Naive thymus-derived CD4-positive, alpha-beta T cell (primary cell): ENCODE measurements at regions not wholly inside any gene's neighbourhood (a gene's known extent, or its start where the extent isn't known, plus 50 kb on each side); places are given as distances from the start of the nearest gene placed in this dataset.

Source experiments
- ATAC-seq: fragments of 150-1000 bp; cut with Tn5 transposase; 2 replicates; pipeline ENCODE4 v1.10.0; 2021; ENCODE audit warnings: mild to moderate bottlenecking, moderate library complexity
- CTCF ChIA-PET: fragments of 350-600 bp; sonication (Branson Sonifier 250); formaldehyde crosslinking; loops from one replicate; lab custom pipeline; 2021; ENCODE audit warnings: antibody characterized with exemption; lab: Charles Lee
- POLR2A ChIA-PET: fragments of 350-600 bp; sonication (Branson Sonifier 250); formaldehyde crosslinking; loops from one replicate; lab custom pipeline; 2021; ENCODE audit warnings: antibody characterized with exemption, inconsistent platforms; lab: Charles Lee
- DNase-seq, 9 donors: peaks; one replicate each; pipeline versions ENCODE4 v3.0.0 to v3.0.0-alpha.2; 2020 to 2022; ENCODE audit warnings: mixed read lengths in 1 of 9
- H3K27ac ChIP-seq: one replicate; pipeline ENCODE4 v1.7.0; 2013; ENCODE audit warnings: mild to moderate bottlenecking, low read depth, low read length, moderate library complexity
- H3K27me3 ChIP-seq, 2 donors: one replicate each; pipeline ENCODE4 v1.7.0; 2013; ENCODE audit warnings: low read length in 2 of 2, mild to moderate bottlenecking in 2 of 2, moderate library complexity in 2 of 2; ENCODE audit not compliant: control insufficient read depth in 2 of 2, insufficient read depth in 2 of 2
- H3K36me3 ChIP-seq, 3 experiments: 1 replicate in 2 of 3; 2 replicates in 1 of 3; pipeline ENCODE4 v1.7.0; 2013; ENCODE audit warnings: low read length in 3 of 3, mild to moderate bottlenecking in 3 of 3, moderate library complexity in 1 of 3; ENCODE audit not compliant: insufficient read depth in 3 of 3, control insufficient read depth in 2 of 3
- H3K4me1 ChIP-seq, 2 donors: one replicate each; pipeline ENCODE4 v1.7.0; 2013; ENCODE audit warnings: low read length in 2 of 2, mild to moderate bottlenecking in 2 of 2, moderate library complexity in 1 of 2; ENCODE audit not compliant: control insufficient read depth in 2 of 2, insufficient read depth in 2 of 2
- H3K4me3 ChIP-seq: 2 replicates; pipeline ENCODE4 v1.7.0; 2013; ENCODE audit warnings: mild to moderate bottlenecking, low read length
- H3K9me3 ChIP-seq, 3 experiments: 1 replicate in 2 of 3; 2 replicates in 1 of 3; pipeline ENCODE4 v1.7.0; 2013; ENCODE audit warnings: low read length in 3 of 3; ENCODE audit not compliant: control insufficient read depth in 2 of 3
- H3K27ac Mint-ChIP-seq, 9 donors: one replicate each; pipeline ENCODE4 v1.8.0; 2020 to 2022; ENCODE audit warnings: mixed read lengths in 9 of 9, mild to moderate bottlenecking in 8 of 9, moderate library complexity in 5 of 9, inconsistent platforms in 2 of 9
- H3K27me3 Mint-ChIP-seq, 5 donors: one replicate each; pipeline ENCODE4 v1.8.0; 2021 to 2022; ENCODE audit warnings: mixed read lengths in 5 of 5, mild to moderate bottlenecking in 1 of 5
- H3K36me3 Mint-ChIP-seq, 5 donors: one replicate each; pipeline ENCODE4 v1.8.0; 2020 to 2022; ENCODE audit warnings: mixed read lengths in 5 of 5, mild to moderate bottlenecking in 3 of 5, inconsistent platforms in 1 of 5
- H3K4me1 Mint-ChIP-seq, 7 donors: one replicate each; pipeline ENCODE4 v1.8.0; 2020 to 2022; ENCODE audit warnings: mixed read lengths in 7 of 7, mild to moderate bottlenecking in 3 of 7, inconsistent platforms in 1 of 7
- H3K4me3 Mint-ChIP-seq, 10 donors: one replicate each; pipeline ENCODE4 v1.8.0; 2020 to 2022; ENCODE audit warnings: mild to moderate bottlenecking in 10 of 10, mixed read lengths in 10 of 10, moderate library complexity in 6 of 10, inconsistent platforms in 2 of 10
- H3K9me3 Mint-ChIP-seq, 11 donors: one replicate each; pipeline ENCODE4 v1.8.0; 2020 to 2022; ENCODE audit warnings: mixed read lengths in 11 of 11, mild to moderate bottlenecking in 4 of 11, inconsistent platforms in 1 of 11, moderate library complexity in 1 of 11
- intact Hi-C, 2 donors: fragments of 100-400 bp; cut with micrococcal nuclease; formaldehyde crosslinking; loops; one replicate each; pipeline ENCODE4 v1.15.1; 2023

GRCh38 chr16:82262244-82262643 is 92.2 kb upstream of the MPHOSPH6 start:
- Mint-ChIP-seq H3K4me1 (no peaks in the 10 kb centered on the region), H3K9me3 (peaks cover 0 to 10% (median 4%) of the 10 kb centered on the region in 11 donors), H3K36me3 (no peaks in the 10 kb centered on the region), H3K27me3 (peaks cover 9 to 26% (median 18%) of the 10 kb centered on the region in 5 donors), H3K27ac (no peak overlapping the region), H3K4me3 (no peak overlapping the region)
- no peak overlapping the region for H3K27ac ChIP-seq
- intact Hi-C loops, result loop anchor here (5.0 to 10.0 kb wide), 3 partner anchors 373 to 1185 kb away; no protein-coding TSS in a partner anchor
- ATAC-seq (no peak), DNase-seq (no peak)
- CTCF ChIA-PET, result interaction anchor here (1.7 to 2.6 kb wide), 2 partner anchors 10 kb away, joined by 4 to 7 read pairs; no protein-coding TSS in a partner anchor
- POLR2A ChIA-PET, result no interaction called here
- H3K9me3 ChIP-seq, result no peaks in the 10 kb centered on the region
- H3K27me3 ChIP-seq, result no peaks in the 10 kb centered on the region
- no peak overlapping the region for H3K4me3 ChIP-seq
- no peaks in the 10 kb centered on the region for H3K36me3 ChIP-seq
- H3K4me1 ChIP-seq, result no peaks in the 10 kb centered on the region

GRCh38 chr16:82260212-82260795 is 90.3 kb upstream of the MPHOSPH6 start:
- Mint-ChIP-seq H3K27me3 (peaks cover 9 to 34% (median 17%) of the 10 kb centered on the region in 5 donors), H3K27ac (peak overlapping the region in 1 of 9 donors; percentile 12), H3K36me3 (no peaks in the 10 kb centered on the region), H3K4me3 (no peak overlapping the region), H3K4me1 (peaks cover 0 to 2% (median 0%) of the 10 kb centered on the region in 7 donors), H3K9me3 (peaks cover 0 to 10% (median 4%) of the 10 kb centered on the region in 11 donors)
- no peak for DNase-seq
- no peaks in the 10 kb centered on the region for H3K27me3 ChIP-seq
- H3K27ac ChIP-seq, result no peak overlapping the region
- ATAC-seq, result no peak
- POLR2A ChIA-PET, result no interaction called here
- H3K9me3 ChIP-seq, result no peaks in the 10 kb centered on the region
- CTCF ChIA-PET, result no interaction called here
- intact Hi-C loops, result loop anchor here (5.0 to 10.0 kb wide), 3 partner anchors 374 to 1187 kb away; no protein-coding TSS in a partner anchor
- H3K36me3 ChIP-seq, result no peaks in the 10 kb centered on the region
- no peaks in the 10 kb centered on the region for H3K4me1 ChIP-seq
- no peak overlapping the region for H3K4me3 ChIP-seq

- Histone ChIP-seq H3K9me3 (no peaks in the 10 kb centered on the region), H3K27ac (no peak overlapping the region), H3K27me3 (no peaks in the 10 kb centered on the region), H3K36me3 (no peaks in the 10 kb centered on the region), H3K4me1 (no peaks in the 10 kb centered on the region), H3K4me3 (no peak overlapping the region)
- Mint-ChIP-seq H3K9me3 (peaks cover 0 to 10% (median 4%) of the 10 kb centered on the region in 11 donors), H3K27ac (peak overlapping the region in 1 of 9 donors; percentile 7), H3K4me3 (no peak overlapping the region), H3K36me3 (no peaks in the 10 kb centered on the region), H3K27me3 (peaks cover 9 to 34% (median 16%) of the 10 kb centered on the region in 5 donors), H3K4me1 (peaks cover 0 to 2% (median 0%) of the 10 kb centered on the region in 7 donors)
- intact Hi-C loops, result loop anchor here (5.0 to 10.0 kb wide), 3 partner anchors 375 to 1188 kb away; no protein-coding TSS in a partner anchor
- ATAC-seq (no peak), DNase-seq (no peak)
- CTCF ChIA-PET, result no interaction called here
- POLR2A ChIA-PET, result no interaction called here
These were observed 89.7 kb upstream of the MPHOSPH6 start for GRCh38 chr16:82259731-82260130.

GRCh38 chr16:82257990-82258389 is 88.0 kb upstream of the MPHOSPH6 start:
- CTCF ChIA-PET, result no interaction called here
- H3K4me1 ChIP-seq, result no peaks in the 10 kb centered on the region
- no peaks in the 10 kb centered on the region for H3K27me3 ChIP-seq
- POLR2A ChIA-PET, result no interaction called here
- no peak overlapping the region for H3K27ac ChIP-seq
- ATAC-seq (no peak), DNase-seq (no peak)
- H3K4me3 Mint-ChIP-seq, result no peak overlapping the region
- no peaks in the 10 kb centered on the region for H3K9me3 ChIP-seq
- H3K4me1 Mint-ChIP-seq, result peaks cover 0 to 2% (median 0%) of the 10 kb centered on the region in 7 donors
- H3K4me3 ChIP-seq, result no peak overlapping the region
- H3K27ac Mint-ChIP-seq, result no peak overlapping the region
- H3K27me3 Mint-ChIP-seq, result peaks cover 8 to 35% (median 15%) of the 10 kb centered on the region in 5 donors
- no peaks in the 10 kb centered on the region for H3K36me3 ChIP-seq
- intact Hi-C loops, result no loop called here
- H3K36me3 Mint-ChIP-seq, result no peaks in the 10 kb centered on the region
- H3K9me3 Mint-ChIP-seq, result peaks cover 0 to 10% (median 4%) of the 10 kb centered on the region in 11 donors

DNA sequence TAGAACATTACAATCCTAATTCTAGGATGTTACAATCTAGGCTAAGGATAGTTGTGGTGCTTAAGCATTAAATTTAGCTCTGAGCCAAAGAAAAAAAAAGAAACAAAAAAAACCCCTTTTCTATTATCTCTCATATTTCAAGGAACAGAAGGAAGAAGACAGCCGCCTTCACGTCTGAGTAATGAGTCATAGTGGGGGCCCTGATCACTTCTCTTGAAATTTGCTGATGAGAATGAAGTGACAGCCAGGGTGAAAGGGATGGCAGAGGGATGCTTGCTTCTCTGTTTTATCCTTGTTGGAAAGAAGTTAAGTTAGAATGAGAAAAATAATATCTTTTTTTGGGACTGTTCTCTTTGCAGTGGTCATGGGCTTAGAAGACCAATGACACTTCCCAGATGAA is 82.6 kb upstream of the MPHOSPH6 start:
- intact Hi-C loops, result no loop called here
- POLR2A ChIA-PET, result no interaction called here
- no peak overlapping the region for H3K27ac ChIP-seq
- no peak overlapping the region for H3K27ac Mint-ChIP-seq
- CTCF ChIA-PET, result interaction anchor here (1.4 kb wide), 1 partner anchor 10 kb away, joined by 7 read pairs; no protein-coding TSS in a partner anchor
- no peaks in the 10 kb centered on the region for H3K4me1 ChIP-seq
- peaks cover 5 to 24% (median 19%) of the 10 kb centered on the region in 5 donors for H3K27me3 Mint-ChIP-seq
- H3K4me3 Mint-ChIP-seq, result no peak overlapping the region
- H3K4me3 ChIP-seq, result no peak overlapping the region
- H3K36me3 ChIP-seq, result no peaks in the 10 kb centered on the region
- peaks cover 0 to 2% (median 0%) of the 10 kb centered on the region in 7 donors for H3K4me1 Mint-ChIP-seq
- ATAC-seq, result no peak
- H3K9me3 Mint-ChIP-seq, result no peaks in the 10 kb centered on the region
- DNase-seq, result no peak
- no peaks in the 10 kb centered on the region for H3K36me3 Mint-ChIP-seq
- H3K9me3 ChIP-seq, result no peaks in the 10 kb centered on the region
- no peaks in the 10 kb centered on the region for H3K27me3 ChIP-seq

DNA sequence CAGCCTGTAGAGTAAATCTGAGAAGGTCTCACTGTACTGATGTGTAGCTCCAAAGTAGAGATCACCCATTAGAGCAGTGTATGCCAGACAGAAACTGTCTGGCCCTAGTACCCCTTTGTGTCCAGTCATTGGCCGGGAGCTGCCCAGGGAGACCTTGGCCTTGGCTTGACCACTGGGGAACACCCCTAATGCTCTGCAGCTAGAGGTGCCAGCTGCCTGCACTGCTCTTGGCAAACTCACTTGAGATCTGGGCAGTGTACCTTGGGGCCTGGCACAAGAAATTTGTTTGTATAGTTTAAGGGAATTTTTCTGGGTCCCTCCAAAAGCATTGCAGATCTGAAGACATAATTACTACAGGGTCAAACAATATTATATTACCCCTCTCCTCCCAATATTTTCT is 78.7 kb upstream of the MPHOSPH6 start:
- Histone ChIP-seq H3K27me3 (no peaks in the 10 kb centered on the region), H3K36me3 (no peaks in the 10 kb centered on the region), H3K4me1 (no peaks in the 10 kb centered on the region), H3K4me3 (no peak overlapping the region), H3K9me3 (no peaks in the 10 kb centered on the region), H3K27ac (no peak overlapping the region)
- Mint-ChIP-seq H3K27me3 (peaks cover 1 to 12% (median 5%) of the 10 kb centered on the region in 5 donors), H3K36me3 (no peaks in the 10 kb centered on the region), H3K4me3 (no peak overlapping the region), H3K9me3 (peaks cover 0 to 11% (median 6%) of the 10 kb centered on the region in 11 donors), H3K27ac (no peak overlapping the region), H3K4me1 (no peaks in the 10 kb centered on the region)
- ATAC-seq (no peak), DNase-seq (no peak)
- ChIA-PET POLR2A (no interaction called here), CTCF (interaction anchor here (0.7 kb wide), 1 partner anchor 18 kb away, joined by 3 read pairs; no protein-coding TSS in a partner anchor)
- intact Hi-C loops, result no loop called here
